NOMO-1 treated with DMSO at 0.1 percent for 48 hours (cell line): ENCODE measurements at regions not wholly inside any gene's neighbourhood (a gene's known extent, or its start where the extent isn't known, plus 50 kb on each side); places are given as distances from the start of the nearest gene placed in this dataset.

Experiments used
- DNase-seq: peaks from one replicate; lab custom pipeline; 2025; ENCODE audit not compliant: unreplicated experiment; lab: John Stamatoyannopoulos, UW

DNA sequence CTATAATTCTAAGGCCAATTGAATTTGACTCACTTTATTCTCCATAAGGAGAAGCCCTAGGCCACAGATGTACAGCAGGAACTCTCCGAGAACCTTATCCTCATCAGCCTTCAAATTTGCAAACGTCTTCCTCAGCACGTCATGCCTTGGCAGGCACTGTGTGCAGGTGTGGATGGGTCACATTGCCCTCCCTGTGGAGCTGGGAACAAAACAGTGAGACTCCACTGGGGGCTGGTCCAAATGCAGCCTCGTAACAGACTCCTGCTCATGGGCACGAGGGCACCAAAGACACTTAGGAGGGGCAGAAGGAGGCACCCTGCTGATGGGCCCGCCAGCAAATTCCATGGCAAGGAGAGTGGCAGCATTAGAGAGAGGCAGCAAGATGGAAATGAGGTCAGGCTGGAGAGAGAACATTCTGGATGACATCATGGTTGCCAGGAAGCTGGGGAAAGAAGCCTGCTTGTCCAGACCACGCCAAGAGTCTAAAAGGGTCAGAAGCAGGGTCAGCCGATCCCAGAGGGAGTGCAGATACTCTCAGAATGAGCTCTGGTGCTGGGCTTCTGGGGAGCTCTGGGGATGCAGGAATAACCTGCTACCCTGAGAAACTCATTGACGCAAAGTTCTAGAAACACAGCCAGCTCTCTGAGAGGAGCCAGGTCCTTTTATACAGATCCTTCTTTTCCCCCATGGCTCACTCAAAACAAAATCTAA lies 242.2 kb downstream of the B3GLCT start:
- no peak for DNase-seq

DNA sequence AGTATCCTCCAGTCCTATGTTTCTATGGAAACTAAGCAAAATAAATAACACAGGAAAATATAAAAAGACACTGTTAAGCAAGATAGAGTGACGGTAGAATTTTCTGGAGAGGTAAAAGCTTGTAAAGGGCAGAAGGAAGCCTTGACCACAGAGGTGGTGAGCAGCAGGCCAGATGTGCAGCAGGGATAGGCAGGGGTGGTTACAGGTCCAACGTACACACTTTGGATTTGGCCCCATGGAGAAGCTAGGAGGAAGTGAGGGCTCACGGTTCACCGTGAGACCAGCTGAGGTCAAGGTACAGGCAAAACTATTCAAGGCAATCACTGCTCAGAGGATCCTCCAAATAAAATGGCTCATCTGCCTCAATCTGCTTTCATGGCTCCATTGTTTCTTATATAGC lies 242.8 kb downstream of the B3GLCT start:
- no peak for DNase-seq

DNA sequence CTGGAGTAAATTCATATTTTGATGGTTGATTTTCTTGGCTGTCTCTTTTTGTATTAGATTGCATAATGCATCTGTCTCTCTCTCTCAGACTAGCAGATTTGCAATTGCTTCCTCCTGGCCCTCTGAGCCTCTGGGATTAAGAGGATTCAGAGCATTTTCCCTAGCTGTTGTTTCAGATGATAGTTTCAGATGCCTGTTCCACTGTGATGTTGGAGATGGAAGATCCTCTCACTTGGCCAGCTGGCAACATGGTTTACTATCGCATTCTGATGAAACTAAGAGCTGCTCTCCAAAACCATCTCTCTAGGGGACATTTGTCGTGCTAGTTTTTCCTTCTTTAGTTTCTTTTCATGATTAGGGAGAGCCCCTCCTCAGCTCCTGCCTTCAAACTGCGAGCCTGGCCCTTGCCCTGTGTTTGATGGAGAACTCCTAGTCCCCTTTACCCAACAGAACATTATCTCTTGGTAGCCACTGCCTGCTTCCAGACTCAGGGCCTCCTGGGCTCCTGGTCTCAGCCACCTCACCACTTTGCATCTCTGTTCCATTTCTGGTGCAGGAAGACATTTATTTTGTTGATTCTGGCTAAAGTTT lies 244.6 kb downstream of the B3GLCT start:
- no peak for DNase-seq

DNA sequence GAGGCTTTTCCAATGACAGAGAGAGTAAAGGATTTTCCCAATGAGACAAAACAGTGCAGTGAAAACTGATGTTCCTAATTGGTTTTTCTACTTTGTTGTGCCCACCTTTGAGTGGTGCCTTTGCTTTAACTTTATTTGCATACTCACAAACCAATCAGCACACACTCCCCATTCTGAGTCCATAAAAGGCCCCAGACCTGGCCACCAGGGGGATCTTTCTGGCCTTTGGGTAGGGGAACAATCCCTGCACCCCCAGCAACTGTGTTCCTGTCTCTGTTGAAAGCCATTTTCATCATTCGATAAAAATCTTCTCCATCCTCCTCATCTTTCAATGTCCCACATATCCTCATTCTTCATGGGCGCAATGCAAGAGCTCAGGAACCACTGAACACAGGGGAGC lies 252.8 kb downstream of the B3GLCT start:
- no peak for DNase-seq

DNA sequence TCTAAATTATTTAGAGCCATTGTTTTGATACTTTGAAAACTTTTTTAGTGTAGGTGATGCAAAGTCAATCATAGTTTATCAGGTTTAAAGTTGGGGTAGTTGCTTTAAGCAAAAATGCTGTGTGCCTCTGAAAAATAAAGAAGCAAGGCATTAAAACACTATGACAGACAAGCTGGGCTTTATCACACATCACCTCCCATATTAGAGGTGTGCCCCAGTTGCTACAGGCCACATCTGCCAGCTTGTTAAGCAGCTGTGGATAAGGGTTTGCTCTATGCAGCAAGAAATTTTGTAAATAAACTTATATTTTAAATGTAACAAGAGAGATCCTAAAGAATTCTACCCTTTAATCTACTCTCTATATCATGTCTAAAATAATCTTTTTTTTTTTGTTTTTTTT lies 255.8 kb downstream of the B3GLCT start:
- no peak for DNase-seq

DNA sequence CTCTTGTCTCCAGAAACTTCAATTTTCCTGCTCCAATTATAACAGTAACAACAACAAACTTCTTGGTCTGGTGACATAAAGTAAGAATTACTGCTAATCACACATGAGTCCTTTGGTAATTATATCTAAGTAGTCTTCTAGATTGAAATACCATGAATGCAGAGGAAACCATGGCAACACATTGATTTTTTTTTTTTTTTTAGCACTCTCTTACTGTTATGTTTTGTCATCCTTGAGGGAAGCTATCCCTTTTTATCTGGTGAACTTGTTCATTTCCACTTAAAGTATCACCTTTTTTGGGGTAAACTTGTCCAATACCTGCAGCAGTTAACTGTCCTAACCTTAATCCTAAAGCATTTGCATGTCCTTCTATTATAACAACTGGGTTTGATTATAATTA lies 256.3 kb downstream of the B3GLCT start:
- no peak for DNase-seq

DNA sequence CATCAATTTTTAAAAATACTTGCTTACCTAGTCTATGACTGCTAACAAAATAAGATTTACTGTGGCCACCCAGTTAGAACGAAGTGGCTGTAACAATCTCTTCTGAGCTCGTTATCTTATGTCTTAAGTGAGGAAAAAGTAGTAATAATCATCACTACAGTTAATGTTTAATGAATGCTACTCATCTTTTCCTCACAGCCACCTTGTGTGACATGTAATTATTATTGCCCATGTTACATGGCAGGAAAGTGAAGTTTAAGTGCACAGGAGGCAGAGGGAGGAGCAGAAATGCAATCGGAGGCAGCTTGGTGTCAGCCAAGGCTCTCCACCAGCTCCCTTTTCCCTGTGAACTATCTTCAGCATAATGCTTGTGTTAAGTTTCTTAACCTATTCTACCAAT lies 260.3 kb downstream of the B3GLCT start:
- DNase-seq, result no peak

DNA sequence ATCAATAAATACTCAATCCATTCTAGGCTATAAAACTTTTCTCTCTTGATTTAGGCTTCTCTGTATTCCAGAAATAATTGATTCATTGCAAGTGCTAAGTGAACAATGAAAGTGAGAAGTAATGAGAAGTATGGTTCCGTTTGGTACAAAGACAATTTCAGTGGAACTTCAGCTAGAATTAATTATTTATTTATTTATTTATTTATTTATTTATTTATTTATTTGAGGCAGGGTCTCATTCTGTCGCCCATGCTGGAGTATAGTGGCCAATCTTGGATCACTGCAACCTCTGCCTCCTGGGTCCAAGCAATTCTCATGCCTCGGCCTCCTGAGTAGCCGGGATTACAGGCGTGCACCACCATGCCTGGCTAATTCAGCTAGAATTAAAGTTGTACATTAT lies 262.1 kb downstream of the B3GLCT start:
- DNase-seq, result no peak

DNA sequence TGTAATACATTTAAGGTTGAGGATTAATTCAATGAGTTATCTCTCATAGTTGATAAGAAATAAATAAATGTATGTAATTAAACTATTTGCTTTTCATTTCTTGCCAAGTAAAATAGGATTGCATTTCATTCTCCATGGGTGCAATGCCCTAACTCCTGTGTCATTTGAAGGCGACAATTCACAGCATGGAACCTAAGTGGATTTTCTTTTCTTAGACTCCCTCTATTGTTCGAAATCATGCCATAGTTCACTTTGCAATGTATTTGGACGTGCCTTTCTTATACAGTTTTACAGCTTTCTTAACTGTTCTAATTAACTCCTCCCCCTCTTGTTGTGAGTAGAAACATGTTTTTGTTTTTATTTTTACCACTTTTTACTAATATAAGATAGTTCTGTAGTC lies 263.0 kb downstream of the B3GLCT start:
- no peak for DNase-seq

DNA sequence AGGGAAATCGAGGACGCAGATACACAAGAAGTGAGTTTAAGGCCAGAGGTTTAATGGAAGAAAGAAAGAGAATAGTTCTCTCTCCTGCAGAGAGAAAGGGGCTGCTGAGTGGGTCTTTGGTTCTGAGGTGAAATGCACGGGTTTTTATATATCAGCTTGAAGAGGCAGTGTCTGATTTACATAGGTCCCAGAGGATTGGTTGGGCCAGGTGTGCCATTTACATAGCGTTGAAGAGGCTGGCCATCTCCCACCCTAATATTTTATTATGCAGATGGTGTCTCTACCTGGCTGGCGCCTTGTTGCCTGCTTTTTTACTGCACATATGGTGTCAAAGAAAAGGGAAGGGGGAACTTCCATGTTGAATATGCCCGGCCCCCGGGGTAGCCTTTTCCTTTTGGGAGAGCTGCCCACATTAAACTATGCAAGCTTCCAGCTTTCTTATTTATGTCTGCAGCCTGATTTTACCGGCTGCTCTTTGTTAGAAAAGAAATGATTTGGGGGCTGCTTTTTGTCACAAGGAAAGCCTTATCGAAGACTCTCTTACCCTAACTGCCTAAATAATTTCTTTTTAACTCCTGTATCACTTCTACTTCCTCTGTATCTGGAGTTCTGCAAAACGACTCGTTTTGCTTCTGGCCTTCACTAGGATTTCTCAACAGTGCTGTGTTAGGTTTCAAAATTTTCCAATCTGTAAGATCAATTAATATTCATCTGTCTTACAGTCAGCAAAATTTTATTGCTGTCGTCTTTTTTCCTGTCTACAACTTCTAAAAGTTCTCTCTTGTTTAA lies 268.5 kb downstream of the B3GLCT start:
- DNase-seq, result peak; percentile 73

DNA sequence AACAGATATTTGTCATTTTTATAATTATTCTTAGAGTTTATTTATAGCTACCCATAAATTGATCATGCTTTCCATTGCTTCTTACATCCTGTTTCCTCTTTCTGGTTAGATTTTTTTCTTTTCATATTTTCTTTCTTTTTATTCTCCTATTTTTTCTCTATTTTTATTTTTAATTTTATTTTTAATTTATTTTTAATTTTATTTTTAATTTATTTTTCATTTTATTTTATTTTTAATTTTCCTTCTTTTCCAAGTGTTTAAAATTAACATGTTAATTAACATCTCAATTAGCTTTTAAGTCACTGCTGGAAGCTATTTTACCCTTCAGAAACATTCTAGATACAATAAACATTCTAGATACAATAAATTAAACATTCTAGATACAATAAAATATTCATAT lies 269.6 kb downstream of the B3GLCT start:
- no peak for DNase-seq

DNA sequence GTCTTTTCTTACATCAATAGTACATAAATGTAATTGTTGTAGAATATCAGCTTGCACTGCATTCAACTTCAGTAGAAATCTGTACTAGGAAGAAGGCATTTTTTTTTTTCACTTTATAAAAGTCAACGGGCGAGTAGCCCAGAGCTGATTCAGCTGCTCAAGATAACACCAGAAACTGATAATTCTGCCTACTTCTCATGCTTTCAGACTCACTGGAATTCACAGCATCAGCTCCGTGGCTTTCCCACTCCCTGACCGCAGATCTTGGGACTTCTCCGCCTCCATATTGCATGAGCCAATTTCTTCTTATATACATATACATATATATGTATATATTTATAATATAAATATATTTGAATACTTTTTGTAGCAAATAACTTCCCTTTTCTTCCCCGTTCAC lies 263.1 kb upstream of the RXFP2 start:
- DNase-seq, result no peak

DNA sequence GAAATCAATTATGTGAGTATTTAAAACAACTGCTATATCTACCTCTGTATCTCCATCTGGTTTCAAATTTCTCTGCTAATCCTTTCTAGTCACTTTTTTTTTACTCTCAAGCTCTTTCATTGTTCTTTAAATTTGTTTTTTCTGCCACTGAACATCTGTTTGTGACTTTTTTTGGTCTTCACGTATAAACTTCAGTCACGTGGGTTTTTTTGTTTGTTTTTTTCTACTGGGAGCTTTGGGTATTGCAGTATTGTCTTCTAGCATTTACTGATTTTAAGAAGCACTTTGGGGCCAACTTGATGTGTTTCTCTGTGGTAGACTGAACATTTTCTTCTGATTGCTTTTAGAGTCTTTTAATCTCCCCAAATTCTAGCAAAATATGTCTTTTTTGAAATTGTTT lies 262.6 kb upstream of the RXFP2 start:
- DNase-seq, result no peak

DNA sequence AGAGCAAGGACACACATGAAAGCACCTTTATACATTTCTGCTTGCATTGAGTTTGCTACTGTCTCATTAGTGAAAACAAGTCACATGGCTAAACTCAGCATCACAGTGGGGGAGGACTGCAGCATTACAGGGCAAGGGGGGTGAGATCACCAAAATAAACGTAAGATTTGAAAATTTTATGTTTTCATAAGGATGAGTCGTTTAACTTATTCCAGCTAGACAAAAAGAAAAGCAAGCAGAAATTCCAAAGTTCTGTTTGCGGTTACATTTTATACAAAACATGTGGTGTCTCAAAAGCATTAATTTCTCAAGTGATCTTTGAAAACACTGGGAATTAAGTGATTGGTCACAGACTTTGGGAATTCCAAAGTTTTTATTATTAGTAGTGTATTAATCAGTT lies 261.4 kb upstream of the RXFP2 start:
- no peak for DNase-seq

DNA sequence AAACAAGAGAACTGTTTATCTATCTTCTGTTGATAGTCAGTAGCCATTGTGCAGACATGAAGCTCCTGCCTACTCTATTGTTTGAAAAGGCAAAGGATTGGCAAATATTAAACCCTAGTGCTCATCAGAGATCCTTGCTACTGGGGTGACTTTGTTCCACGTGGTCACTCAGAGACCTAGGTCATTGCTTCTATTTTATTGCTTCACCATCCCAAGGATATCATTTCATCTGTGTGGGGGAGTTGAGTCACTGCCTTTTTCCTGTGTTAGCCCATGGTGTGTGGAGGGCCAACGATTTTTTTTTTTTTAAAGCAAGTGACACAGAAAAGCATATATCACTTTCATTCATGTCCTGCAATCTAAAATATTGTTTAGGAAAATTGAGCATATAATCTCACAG lies 254.1 kb upstream of the RXFP2 start:
- peak; percentile 35 for DNase-seq

DNA sequence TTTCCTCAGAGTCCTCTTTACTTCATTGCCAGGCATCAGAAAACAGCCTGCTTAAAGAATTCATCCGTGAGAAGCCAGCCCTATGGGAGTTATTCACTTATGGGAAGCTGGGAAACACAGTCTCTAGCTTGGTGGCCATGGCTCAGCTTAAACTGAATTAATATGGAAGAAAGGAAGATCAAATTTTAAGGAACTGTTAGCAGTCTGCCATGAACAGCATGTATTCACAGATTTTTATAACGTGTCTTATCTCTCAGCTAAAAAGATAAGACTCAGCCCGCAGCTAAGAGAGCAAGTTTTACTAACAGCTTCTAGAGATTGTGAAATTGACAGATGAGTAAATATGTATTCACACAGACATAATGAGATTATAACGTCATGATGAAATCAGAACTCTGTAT lies 253.7 kb upstream of the RXFP2 start:
- DNase-seq, result peak; percentile 27

DNA sequence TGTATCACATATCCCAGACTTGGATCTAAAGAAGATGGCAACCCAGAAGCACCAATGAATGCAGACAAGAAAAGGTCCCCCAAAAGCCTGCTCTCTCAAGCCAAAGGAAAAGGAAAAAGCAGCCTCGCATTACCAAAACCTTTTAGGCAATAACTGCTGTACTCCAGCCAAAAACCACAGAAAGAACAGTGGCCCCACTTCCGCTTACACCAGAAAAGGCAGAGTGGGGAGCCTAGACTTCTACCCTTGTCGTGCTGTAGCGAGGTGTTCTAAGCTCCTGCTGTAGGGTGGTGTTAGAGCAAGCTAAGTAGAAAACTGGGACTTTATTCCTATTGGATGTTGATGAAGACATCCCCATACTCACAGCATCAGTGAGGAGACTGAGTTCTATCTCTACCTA lies 244.0 kb upstream of the RXFP2 start:
- peak; percentile 32 for DNase-seq

DNA sequence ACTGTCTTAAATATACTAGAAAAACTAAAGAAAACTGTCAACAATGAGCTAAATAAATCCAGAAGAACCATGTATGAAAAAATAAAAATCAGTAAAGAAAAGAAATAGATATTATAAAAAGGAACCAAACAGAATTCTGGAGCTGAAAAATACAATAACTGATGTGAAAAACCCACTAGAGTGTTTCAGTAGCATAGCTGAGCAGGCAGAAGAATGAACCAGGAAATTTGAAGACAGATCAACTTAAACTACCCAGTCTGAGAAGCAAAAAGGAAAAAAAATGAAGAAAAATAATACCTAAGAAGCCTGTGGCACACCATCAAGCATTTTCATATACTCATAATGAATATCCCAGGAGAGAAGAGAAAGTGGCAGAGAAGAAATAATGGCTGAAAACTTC lies 240.1 kb upstream of the RXFP2 start:
- no peak for DNase-seq

DNA sequence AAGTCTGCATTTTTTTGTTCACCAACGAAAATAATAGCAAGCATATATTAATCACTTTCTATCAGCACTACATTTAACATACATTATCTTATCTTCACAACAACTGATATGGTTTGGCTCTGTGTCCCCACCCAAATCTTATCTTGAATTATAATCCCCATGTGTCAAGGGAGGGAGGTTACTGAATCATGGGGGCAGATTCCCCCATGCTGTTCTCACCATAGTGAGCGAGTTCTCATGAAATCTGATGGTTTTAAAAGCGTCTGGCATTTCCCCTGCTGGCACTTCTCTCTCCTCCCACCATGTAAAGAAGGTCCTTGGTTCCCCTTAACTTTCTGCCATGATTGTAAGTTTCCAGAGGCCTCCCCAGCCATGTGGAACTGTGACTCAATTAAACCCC lies 235.7 kb upstream of the RXFP2 start:
- DNase-seq, result no peak

DNA sequence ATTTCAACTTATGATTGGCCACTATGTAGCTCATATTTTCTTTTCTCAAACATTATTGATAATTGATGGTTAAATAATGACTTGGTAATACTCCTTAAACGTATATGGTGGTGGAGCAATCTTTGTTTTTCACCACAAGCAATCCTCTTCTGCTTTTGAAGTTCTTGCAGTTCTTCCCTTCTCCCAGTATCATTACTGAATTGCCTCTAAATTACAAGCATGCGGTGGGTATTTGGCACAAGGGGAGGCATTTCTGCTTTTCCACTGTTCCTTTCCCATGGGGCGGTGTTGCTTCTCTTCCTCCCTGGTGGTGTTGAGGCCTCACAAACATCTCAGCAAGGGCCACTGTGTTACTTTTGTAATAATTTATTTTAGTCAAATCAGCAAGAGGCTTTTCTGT lies 234.4 kb upstream of the RXFP2 start:
- peak; percentile 40 for DNase-seq

DNA sequence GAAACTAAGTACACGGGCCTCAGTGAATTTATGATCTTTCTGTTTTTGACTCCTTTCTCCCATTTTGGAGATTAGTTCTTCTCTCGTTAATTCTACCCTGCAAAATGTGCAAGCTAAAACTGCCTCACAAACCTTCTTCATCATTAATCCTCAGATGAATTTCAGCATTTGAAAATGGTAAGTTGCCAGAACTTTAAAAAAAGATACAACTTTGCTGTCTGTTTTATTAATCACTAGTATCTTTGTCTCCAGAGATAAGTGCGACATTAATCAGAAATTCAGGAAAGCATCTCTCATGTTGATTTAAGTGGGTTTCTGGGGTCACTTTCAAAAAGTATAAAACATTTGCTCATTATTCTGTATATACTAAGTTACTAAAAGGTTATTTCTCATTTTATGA lies 227.0 kb upstream of the RXFP2 start:
- DNase-seq, result no peak

DNA sequence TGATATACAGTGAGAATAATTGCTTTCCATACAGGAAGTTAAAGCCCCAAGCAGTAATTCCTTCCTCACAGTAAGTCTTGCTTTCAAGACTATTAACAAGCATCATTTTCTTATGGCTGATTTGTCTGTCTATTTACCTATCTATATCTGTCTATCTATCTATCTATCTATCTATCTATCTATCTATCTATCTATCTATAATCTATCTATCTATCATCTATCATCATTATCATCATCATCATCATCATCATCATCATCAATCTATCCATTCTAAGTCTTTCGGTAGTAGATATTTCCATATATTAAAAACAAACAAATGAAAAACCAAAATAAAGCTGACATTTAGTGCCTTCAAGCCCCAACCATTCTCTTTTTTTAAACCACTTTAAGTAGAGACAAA lies 224.4 kb upstream of the RXFP2 start:
- DNase-seq, result no peak
